Uterus (tissue), 2 donors: ENCODE measurements at regions not wholly inside any gene's neighbourhood (a gene's known extent, or its start where the extent isn't known, plus 50 kb on each side); places are given as distances from the start of the nearest gene placed in this dataset.

Experiments
- CTCF ChIP-seq, 4 experiments: fragments of 200-600 bp in 2 of 4; fragments of 450-650 bp in 2 of 4; sonication (generic) in 2 of 4; IDR thresholded peaks; one replicate each; pipeline ENCODE4 v1.5.1; 2016 to 2019; ENCODE audit warnings: antibody characterized with exemption in 4 of 4, mild to moderate bottlenecking in 2 of 4, moderate library complexity in 1 of 4
- POLR2A ChIP-seq, 2 donors: fragments of 450-650 bp; IDR thresholded peaks; one replicate each; pipeline ENCODE4 v1.6.1; 2016; ENCODE audit warnings: antibody characterized with exemption in 2 of 2, mild to moderate bottlenecking in 1 of 2, moderate library complexity in 1 of 2

- TF ChIP-seq POLR2A (IDR thresholded peaks at IDR 0.05): no peak
- no peak for TF ChIP-seq CTCF (IDR thresholded peaks at IDR 0.05)
These were observed 253.9 kb downstream of the EMP1 start for GRCh38 chr12:13450231-13451080.
